ENCODE measurements at regions not wholly inside any gene's neighbourhood (a gene's known extent, or its start where the extent isn't known, plus 50 kb on each side); places are given as distances from the start of the nearest gene placed in this dataset.

- TF ChIP-seq CTCF (IDR thresholded peaks at IDR 0.05): no peak
- Mint-ChIP-seq H3K36me3 (ENCODE audit: low read depth) (peaks cover 7% of the 10 kb centered on the region), H3K27ac (no peak overlapping the region), H3K27me3 (ENCODE audit: insufficient read depth) (no peaks in the 10 kb centered on the region; the same call in none of the 2 replicates), H3K4me1 (ENCODE audit: low read depth) (peaks cover 41% of the 10 kb centered on the region), H3K4me3 (no peak overlapping the region), H3K9me3 (no peaks in the 10 kb centered on the region)
- DNase-seq: no peak
Measured at GRCh38 chr2:217098435-217098834, 238.6 kb upstream of the TNP1 start.

GRCh38 chr2:217097346-217097745, 237.5 kb upstream of the TNP1 start:
- Mint-ChIP-seq H3K36me3 (ENCODE audit: low read depth) (peaks cover 5% of the 10 kb centered on the region), H3K27ac (no peak overlapping the region), H3K9me3 (no peaks in the 10 kb centered on the region), H3K27me3 (ENCODE audit: insufficient read depth) (no peaks in the 10 kb centered on the region; the same call in 1 of the 2 replicates), H3K4me3 (no peak overlapping the region), H3K4me1 (ENCODE audit: low read depth) (peaks cover 30% of the 10 kb centered on the region)
- no peak for DNase-seq
- no peak for TF ChIP-seq CTCF (IDR thresholded peaks at IDR 0.05)

GRCh38 chr2:217096474-217097225, 236.8 kb upstream of the TNP1 start:
- no peak overlapping the region for H3K27ac Mint-ChIP-seq
- H3K27me3 Mint-ChIP-seq (ENCODE audit: insufficient read depth): no peaks in the 10 kb centered on the region; the same call in 1 of the 2 replicates
- no peak for DNase-seq
- H3K4me1 Mint-ChIP-seq (ENCODE audit: low read depth): peaks cover 25% of the 10 kb centered on the region
- H3K4me3 Mint-ChIP-seq: no peak overlapping the region
- no peaks in the 10 kb centered on the region for H3K36me3 Mint-ChIP-seq (ENCODE audit: low read depth)
- no peak for TF ChIP-seq CTCF (IDR thresholded peaks at IDR 0.05)
- no peaks in the 10 kb centered on the region for H3K9me3 Mint-ChIP-seq

DNA sequence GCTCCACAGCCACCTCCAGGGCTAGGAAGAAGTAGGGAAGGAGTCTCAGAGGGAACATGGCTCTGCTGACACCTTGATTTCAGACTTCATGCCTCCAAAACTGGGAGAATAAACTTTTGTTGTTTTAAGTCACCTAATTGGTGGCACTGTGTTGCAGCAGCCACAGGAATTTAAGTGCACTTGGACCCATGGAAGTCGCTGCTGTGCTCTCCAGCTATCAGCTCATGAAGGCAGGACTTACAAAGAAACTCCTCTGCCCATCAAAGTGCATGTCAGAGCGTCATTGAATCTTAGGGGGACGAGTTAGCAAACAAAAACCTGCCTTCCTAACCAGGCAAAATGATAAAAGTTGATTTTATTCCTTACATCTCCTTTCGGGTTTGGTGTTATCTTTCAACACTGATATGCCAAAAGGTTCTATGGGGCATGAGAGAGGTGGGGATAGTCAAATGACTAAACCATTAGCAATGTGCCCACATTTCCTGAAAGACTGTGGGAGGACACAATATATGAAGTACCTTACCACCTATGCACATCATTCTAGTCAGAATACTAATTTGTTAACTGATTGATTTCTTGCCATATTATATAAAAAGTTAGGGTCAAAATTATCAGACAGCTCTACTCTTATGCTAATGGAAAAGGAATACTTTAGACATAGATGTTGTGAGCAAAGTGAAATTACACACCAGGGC, 235.8 kb upstream of the TNP1 start:
- H3K4me1 Mint-ChIP-seq (ENCODE audit: low read depth): peaks cover 25% of the 10 kb centered on the region
- no peaks in the 10 kb centered on the region for H3K9me3 Mint-ChIP-seq
- H3K36me3 Mint-ChIP-seq (ENCODE audit: low read depth): no peaks in the 10 kb centered on the region
- no peak overlapping the region for H3K27ac Mint-ChIP-seq
- no peaks in the 10 kb centered on the region; the same call in 1 of the 2 replicates for H3K27me3 Mint-ChIP-seq (ENCODE audit: insufficient read depth)
- H3K4me3 Mint-ChIP-seq: no peak overlapping the region
- DNase-seq: no peak
- TF ChIP-seq CTCF (IDR thresholded peaks at IDR 0.05): no peak

DNA sequence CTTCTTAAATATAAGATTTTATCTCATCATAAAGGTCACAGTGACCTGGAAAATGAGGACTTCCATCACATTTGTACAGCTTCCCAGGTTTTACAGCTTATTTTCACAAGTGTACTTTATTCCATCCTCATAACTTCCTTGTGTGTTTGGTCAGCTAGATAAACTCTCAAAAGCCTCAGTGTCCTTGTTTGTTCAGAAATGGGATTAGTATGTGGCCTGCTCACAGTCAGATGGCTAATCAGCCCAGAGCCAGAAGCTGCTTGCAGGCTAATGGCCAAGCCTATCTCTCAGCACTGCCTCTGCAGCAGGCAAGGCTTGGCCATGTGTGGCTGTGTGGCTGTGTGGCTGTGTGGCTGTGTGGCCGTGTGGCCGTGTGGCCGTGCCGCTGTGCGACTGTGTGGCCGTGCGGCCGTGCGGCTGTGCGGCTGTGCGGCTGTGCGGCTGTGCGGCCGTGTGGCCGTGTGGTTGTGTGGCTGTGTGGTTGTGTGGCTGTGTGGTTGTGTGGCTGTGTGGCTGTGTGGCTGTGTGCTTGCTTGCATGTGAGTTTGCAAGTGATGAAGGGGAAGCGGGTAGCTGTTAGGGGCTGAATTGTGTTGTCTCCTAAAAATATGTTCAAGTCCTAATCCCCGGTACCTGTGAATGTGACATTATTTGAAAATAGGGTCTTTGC, 233.0 kb upstream of the TNP1 start:
- no peaks in the 10 kb centered on the region for H3K27me3 Mint-ChIP-seq (ENCODE audit: insufficient read depth)
- DNase-seq: no peak

More for the DNA sequence above, 233.0 kb upstream of the TNP1 start:
- no peak overlapping the region for H3K4me3 Mint-ChIP-seq
- no peak overlapping the region for H3K27ac Mint-ChIP-seq
- peaks cover 29% of the 10 kb centered on the region for H3K4me1 Mint-ChIP-seq (ENCODE audit: low read depth)
- no peaks in the 10 kb centered on the region for H3K36me3 Mint-ChIP-seq (ENCODE audit: low read depth)
- TF ChIP-seq CTCF (IDR thresholded peaks at IDR 0.05): no peak
- no peaks in the 10 kb centered on the region for H3K9me3 Mint-ChIP-seq

Data from HFFc6 (cell line).